Glutamatergic neuron (in vitro differentiated cells): ENCODE measurements at regions not wholly inside any gene's neighbourhood (a gene's known extent, or its start where the extent isn't known, plus 50 kb on each side); places are given as distances from the start of the nearest gene placed in this dataset.

Experiments used
- DNase-seq: peaks from one replicate; pipeline ENCODE4 v3.0.0; 2022
- H3K27ac Mint-ChIP-seq: one replicate; pipeline ENCODE4 v1.8.0; 2020; ENCODE audit warnings: mild to moderate bottlenecking, mixed read lengths, inconsistent platforms; ENCODE audit not compliant: unreplicated experiment
- H3K27me3 Mint-ChIP-seq: one replicate; pipeline ENCODE4 v1.8.0; 2020; ENCODE audit warnings: mild to moderate bottlenecking, moderate library complexity, mixed read lengths, inconsistent platforms; ENCODE audit not compliant: unreplicated experiment
- H3K36me3 Mint-ChIP-seq: one replicate; pipeline ENCODE4 v1.8.0; 2020; ENCODE audit warnings: mild to moderate bottlenecking, mixed read lengths, inconsistent platforms; ENCODE audit not compliant: unreplicated experiment
- H3K4me1 Mint-ChIP-seq: one replicate; pipeline ENCODE4 v1.8.0; 2020; ENCODE audit warnings: mild to moderate bottlenecking, low read depth, mixed read lengths, inconsistent platforms; ENCODE audit not compliant: unreplicated experiment
- H3K4me3 Mint-ChIP-seq: one replicate; pipeline ENCODE4 v1.8.0; 2020; ENCODE audit warnings: mild to moderate bottlenecking, mixed read lengths, inconsistent platforms; ENCODE audit not compliant: unreplicated experiment
- H3K9me3 Mint-ChIP-seq: one replicate; pipeline ENCODE4 v1.8.0; 2020; ENCODE audit warnings: mild to moderate bottlenecking, moderate library complexity, mixed read lengths, inconsistent platforms; ENCODE audit not compliant: unreplicated experiment
- TF ChIP-seq, protein P1 (sequence below): fragments of 200-600 bp; sonication (generic); IDR thresholded peaks from one replicate; pipeline ENCODE4 v1.5.0; 2021; ENCODE audit not compliant: partially characterized antibody, unreplicated experiment

DNA sequence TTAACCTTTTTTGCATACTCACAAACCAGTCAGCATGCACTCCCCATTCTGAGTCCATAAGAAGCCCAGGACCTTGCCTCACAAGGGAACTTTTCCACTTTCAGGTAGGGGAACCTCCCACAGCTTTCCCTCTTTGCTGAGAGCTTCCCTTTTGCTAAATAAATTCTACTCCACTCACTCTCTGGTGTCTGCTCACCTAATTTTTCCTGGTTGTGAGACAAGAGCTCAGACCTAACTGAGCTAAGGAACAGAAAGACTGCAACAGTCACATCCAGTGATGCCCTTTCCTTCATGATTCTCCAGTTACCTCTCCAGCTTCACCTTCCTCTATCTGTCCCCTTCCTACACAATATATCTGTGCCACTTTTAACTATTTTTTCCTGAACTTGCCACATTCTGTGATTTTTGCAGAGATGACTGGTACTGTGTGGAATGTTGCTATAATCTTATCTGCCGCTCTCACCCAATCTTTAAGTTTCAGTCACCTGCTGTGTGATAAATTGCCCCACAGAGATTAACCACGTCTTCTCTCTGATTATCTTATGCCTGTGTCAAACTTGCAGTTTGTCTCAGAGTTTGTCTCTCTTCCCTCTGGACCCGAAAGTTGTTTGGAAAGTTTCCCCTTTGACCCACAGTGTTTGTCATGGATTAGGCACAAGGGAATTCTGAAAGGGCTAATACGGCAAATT lies 737.1 kb upstream of the FLRT2 start:
- Mint-ChIP-seq H3K9me3 (no peaks in the 10 kb centered on the region), H3K4me3 (no peak overlapping the region), H3K27me3 (peaks cover 1% of the 10 kb centered on the region), H3K27ac (no peak overlapping the region), H3K36me3 (no peaks in the 10 kb centered on the region), H3K4me1 (no peaks in the 10 kb centered on the region)
- TF ChIP-seq, protein P1, sequence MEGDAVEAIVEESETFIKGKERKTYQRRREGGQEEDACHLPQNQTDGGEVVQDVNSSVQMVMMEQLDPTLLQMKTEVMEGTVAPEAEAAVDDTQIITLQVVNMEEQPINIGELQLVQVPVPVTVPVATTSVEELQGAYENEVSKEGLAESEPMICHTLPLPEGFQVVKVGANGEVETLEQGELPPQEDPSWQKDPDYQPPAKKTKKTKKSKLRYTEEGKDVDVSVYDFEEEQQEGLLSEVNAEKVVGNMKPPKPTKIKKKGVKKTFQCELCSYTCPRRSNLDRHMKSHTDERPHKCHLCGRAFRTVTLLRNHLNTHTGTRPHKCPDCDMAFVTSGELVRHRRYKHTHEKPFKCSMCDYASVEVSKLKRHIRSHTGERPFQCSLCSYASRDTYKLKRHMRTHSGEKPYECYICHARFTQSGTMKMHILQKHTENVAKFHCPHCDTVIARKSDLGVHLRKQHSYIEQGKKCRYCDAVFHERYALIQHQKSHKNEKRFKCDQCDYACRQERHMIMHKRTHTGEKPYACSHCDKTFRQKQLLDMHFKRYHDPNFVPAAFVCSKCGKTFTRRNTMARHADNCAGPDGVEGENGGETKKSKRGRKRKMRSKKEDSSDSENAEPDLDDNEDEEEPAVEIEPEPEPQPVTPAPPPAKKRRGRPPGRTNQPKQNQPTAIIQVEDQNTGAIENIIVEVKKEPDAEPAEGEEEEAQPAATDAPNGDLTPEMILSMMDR = no peak
- DNase-seq = no peak

DNA sequence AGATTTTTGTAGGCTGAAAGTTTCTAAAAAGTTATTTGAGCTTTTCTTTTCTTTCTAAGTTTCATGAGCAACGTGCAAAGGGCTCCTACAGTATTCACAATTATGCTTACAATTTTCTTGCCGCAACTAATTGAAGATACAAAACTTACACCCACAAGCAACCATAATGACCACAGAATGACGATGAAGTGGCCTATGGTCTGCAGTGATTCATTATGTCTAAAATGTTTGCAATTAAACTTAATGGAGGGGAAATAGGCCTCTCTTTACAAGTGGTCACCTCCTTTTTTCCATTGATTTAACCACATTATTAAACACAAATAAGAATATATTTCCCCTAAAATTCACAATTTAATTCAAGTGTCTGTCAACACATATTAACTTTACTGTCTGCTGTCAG lies 732.6 kb upstream of the FLRT2 start:
- Mint-ChIP-seq H3K27ac (no peak overlapping the region), H3K4me3 (no peak overlapping the region), H3K4me1 (peaks cover 8% of the 10 kb centered on the region), H3K27me3 (peaks cover 1% of the 10 kb centered on the region), H3K36me3 (no peaks in the 10 kb centered on the region), H3K9me3 (no peaks in the 10 kb centered on the region)
- TF ChIP-seq, protein P1 = no peak
- no peak for DNase-seq

DNA sequence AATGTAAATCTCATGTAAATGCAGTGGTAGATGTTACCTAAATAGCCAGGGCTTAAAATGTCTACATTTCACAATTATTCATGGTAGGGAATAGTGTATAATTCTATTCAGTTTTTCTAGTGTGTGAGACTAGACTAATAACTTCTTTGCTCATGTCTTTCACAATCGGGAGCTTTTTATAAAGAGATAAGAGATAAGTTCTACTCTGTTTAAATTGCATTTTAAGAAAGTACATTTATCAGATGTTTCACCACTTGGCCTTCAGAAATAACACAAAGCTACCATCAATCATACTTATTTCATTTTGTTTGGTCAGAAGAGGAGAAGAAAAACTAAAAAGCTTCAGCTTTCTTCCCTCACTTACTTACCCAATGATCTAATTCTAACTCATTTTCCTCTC lies 725.5 kb upstream of the FLRT2 start:
- Mint-ChIP-seq H3K4me3 (no peak overlapping the region), H3K27ac (no peak overlapping the region), H3K4me1 (peaks cover 26% of the 10 kb centered on the region), H3K9me3 (peaks cover 1% of the 10 kb centered on the region), H3K36me3 (no peaks in the 10 kb centered on the region), H3K27me3 (peaks cover 1% of the 10 kb centered on the region)
- no peak for DNase-seq
- TF ChIP-seq, protein P1 = no peak

DNA sequence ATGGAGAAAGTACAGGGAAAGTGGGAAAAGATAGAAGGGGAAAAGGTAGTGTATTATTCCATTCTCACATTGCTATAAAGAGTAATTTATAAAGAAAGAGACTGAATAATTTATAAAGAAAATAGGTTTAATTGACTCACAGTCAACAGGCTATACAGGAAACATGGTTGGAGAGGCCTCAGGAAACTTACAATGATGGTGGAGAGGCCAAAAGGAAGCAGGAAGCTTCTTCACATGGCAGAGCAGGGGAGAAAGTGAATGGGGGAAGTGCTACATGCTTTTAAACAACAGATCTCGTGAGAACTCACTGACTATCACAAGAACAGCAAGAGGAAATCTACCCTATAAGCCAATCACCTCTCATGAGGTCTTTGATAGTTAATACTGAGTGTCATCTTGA lies 725.0 kb upstream of the FLRT2 start:
- DNase-seq = no peak
- Mint-ChIP-seq H3K27me3 (peaks cover 1% of the 10 kb centered on the region), H3K36me3 (no peaks in the 10 kb centered on the region), H3K4me1 (peaks cover 26% of the 10 kb centered on the region), H3K9me3 (peaks cover 1% of the 10 kb centered on the region), H3K4me3 (no peak overlapping the region), H3K27ac (no peak overlapping the region)
- TF ChIP-seq, protein P1 = no peak

DNA sequence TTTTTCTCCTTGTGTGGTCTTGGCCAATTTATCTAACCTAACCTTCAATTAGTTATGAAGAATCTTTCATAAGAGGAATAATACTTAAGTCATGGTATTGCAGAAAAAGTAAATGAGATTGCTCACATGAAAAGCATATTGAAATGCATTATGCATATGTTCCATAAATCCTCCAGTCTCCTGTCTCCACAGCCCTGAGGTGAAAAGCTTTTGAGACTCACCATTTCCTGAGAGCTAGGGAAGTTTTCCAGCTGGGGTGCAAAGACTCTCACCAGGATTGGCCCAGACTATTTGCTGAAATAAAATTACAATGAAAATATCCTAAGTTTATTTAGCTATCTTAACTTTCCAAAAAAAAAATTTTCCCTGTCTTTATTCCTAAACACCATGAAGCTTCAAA lies 723.8 kb upstream of the FLRT2 start:
- no peak overlapping the region for H3K4me3 Mint-ChIP-seq
- peaks cover 1% of the 10 kb centered on the region for H3K27me3 Mint-ChIP-seq
- H3K36me3 Mint-ChIP-seq = no peaks in the 10 kb centered on the region
- H3K9me3 Mint-ChIP-seq = peaks cover 1% of the 10 kb centered on the region
- H3K27ac Mint-ChIP-seq = no peak overlapping the region
- DNase-seq = no peak
- TF ChIP-seq, protein P1 = no peak
- peaks cover 21% of the 10 kb centered on the region for H3K4me1 Mint-ChIP-seq
